H9 (cell line): ENCODE measurements at regions not wholly inside any gene's neighbourhood (a gene's known extent, or its start where the extent isn't known, plus 50 kb on each side); places are given as distances from the start of the nearest gene placed in this dataset.

Experiments used
- DNase-seq: peaks from one replicate; pipeline ENCODE4 v3.0.0-alpha.2; 2017
- H2AFZ ChIP-seq: one replicate; pipeline ENCODE4 v1.6.1; 2013; ENCODE audit warnings: mild to moderate bottlenecking, low read length, control low read depth, moderate library complexity
- H2AK5ac ChIP-seq: 2 replicates; pipeline ENCODE4 v1.6.1; 2013; ENCODE audit warnings: low read length, control low read depth, mixed read lengths; ENCODE audit not compliant: insufficient read length
- H2BK120ac ChIP-seq: one replicate; pipeline ENCODE4 v1.6.1; 2013; ENCODE audit warnings: low read depth, mild to moderate bottlenecking, low read length, control low read depth, inconsistent platforms; ENCODE audit not compliant: poor library complexity, severe bottlenecking
- H2BK12ac ChIP-seq: 2 replicates; pipeline ENCODE4 v1.6.1; 2013; ENCODE audit warnings: low read length, control low read depth, mixed read lengths, low read depth; ENCODE audit not compliant: insufficient read length
- H2BK15ac ChIP-seq: 2 replicates; pipeline ENCODE4 v1.6.1; 2013; ENCODE audit warnings: low read depth, low read length, control low read depth
- H2BK20ac ChIP-seq: one replicate; pipeline ENCODE4 v1.6.1; 2013; ENCODE audit warnings: low read depth, mild to moderate bottlenecking, low read length, control low read depth, inconsistent platforms; ENCODE audit not compliant: poor library complexity, severe bottlenecking
- H2BK5ac ChIP-seq: 2 replicates; pipeline ENCODE4 v1.6.1; 2013; ENCODE audit warnings: low read length, control low read depth, mixed read lengths; ENCODE audit not compliant: insufficient read length
- H3K14ac ChIP-seq: 2 replicates; pipeline ENCODE4 v1.6.1; 2013; ENCODE audit warnings: low read length, control low read depth; ENCODE audit not compliant: insufficient read depth
- H3K18ac ChIP-seq: 2 replicates; pipeline ENCODE4 v1.6.1; 2013; ENCODE audit warnings: low read depth, mild to moderate bottlenecking, mixed read lengths, low read length, control low read depth; ENCODE audit not compliant: insufficient read length
- H3K23ac ChIP-seq: 2 replicates; pipeline ENCODE4 v1.6.1; 2013; ENCODE audit warnings: low read length, control low read depth, mixed read lengths, low read depth; ENCODE audit not compliant: insufficient read length
- H3K23me2 ChIP-seq: 2 replicates; pipeline ENCODE4 v1.6.1; 2013; ENCODE audit warnings: low read depth, mild to moderate bottlenecking, mixed read lengths, low read length, control low read depth; ENCODE audit not compliant: insufficient read length, poor library complexity, severe bottlenecking
- H3K27ac ChIP-seq: 2 replicates; pipeline ENCODE4 v1.5.1; 2013; ENCODE audit warnings: low read length, control low read depth, mixed read lengths, low read depth; ENCODE audit not compliant: insufficient read length
- H3K27me3 ChIP-seq: 2 replicates; pipeline ENCODE4 v1.6.1; 2013; ENCODE audit warnings: low read length, control low read depth, inconsistent platforms; ENCODE audit not compliant: insufficient read depth
- H3K4ac ChIP-seq: 2 replicates; pipeline ENCODE4 v1.6.1; 2013; ENCODE audit warnings: low read depth, mild to moderate bottlenecking, control low read depth, inconsistent platforms, low read length, moderate library complexity
- H3K4me1 ChIP-seq: 2 replicates; pipeline ENCODE4 v1.6.1; 2013; ENCODE audit warnings: low read length, control low read depth, inconsistent platforms; ENCODE audit not compliant: insufficient read depth
- H3K4me2 ChIP-seq: 2 replicates; pipeline ENCODE4 v1.6.1; 2013; ENCODE audit warnings: low read length, control low read depth, mixed read lengths; ENCODE audit not compliant: insufficient read length, insufficient read depth
- H3K56ac ChIP-seq: 2 replicates; pipeline ENCODE4 v1.6.1; 2013; ENCODE audit warnings: low read depth, mild to moderate bottlenecking, mixed read lengths, low read length, control low read depth; ENCODE audit not compliant: insufficient read length
- H3K79me1 ChIP-seq: 2 replicates; pipeline ENCODE4 v1.6.1; 2013; ENCODE audit warnings: low read depth, mild to moderate bottlenecking, moderate library complexity, low read length, control low read depth, inconsistent platforms; ENCODE audit not compliant: insufficient read depth, poor library complexity, severe bottlenecking
- H3K79me2 ChIP-seq: 2 replicates; pipeline ENCODE4 v1.6.1; 2013; ENCODE audit warnings: low read length, control low read depth, inconsistent platforms; ENCODE audit not compliant: insufficient read depth
- H3K9ac ChIP-seq: 2 replicates; pipeline ENCODE4 v1.6.1; 2013; ENCODE audit warnings: low read length, control low read depth, mixed read lengths; ENCODE audit not compliant: insufficient read length; ENCODE audit errors: extremely low read depth
- H3K9me3 ChIP-seq: one replicate; pipeline ENCODE4 v1.6.1; 2013; ENCODE audit warnings: low read depth, low read length, inconsistent platforms; ENCODE audit not compliant: control insufficient read depth
- H3T11ph ChIP-seq: one replicate; pipeline ENCODE4 v1.6.1; 2013; ENCODE audit warnings: mild to moderate bottlenecking, low read length, control low read depth, inconsistent platforms
- H4K20me1 ChIP-seq: one replicate; pipeline ENCODE4 v1.6.1; 2013; ENCODE audit not compliant: control insufficient read depth, insufficient read length, insufficient read depth
- H4K5ac ChIP-seq: 2 replicates; pipeline ENCODE4 v1.6.1; 2013; ENCODE audit warnings: low read depth, mild to moderate bottlenecking, mixed read lengths, low read length, control low read depth; ENCODE audit not compliant: insufficient read length
- H4K8ac ChIP-seq: replicated peaks from 2 replicates; pipeline ENCODE4 v1.6.1; 2013; ENCODE audit warnings: low read length, control low read depth, mixed read lengths, low read depth; ENCODE audit not compliant: insufficient read length
- H4K91ac ChIP-seq: 2 replicates; pipeline ENCODE4 v1.6.1; 2013; ENCODE audit warnings: low read depth, mild to moderate bottlenecking, moderate library complexity, mixed read lengths, low read length, control low read depth; ENCODE audit not compliant: insufficient read length
- H3K27ac Mint-ChIP-seq, 3 experiments: 2 replicates in 2 of 3; 3 replicates in 1 of 3; pipeline ENCODE4 v1.8.0; 2020 to 2021; ENCODE audit warnings: mixed read lengths in 3 of 3, mild to moderate bottlenecking in 1 of 3, moderate library complexity in 1 of 3
- H3K27me3 Mint-ChIP-seq: 2 replicates; pipeline ENCODE4 v1.8.0; 2021; ENCODE audit warnings: low read depth, mild to moderate bottlenecking, moderate library complexity, mixed read lengths
- H3K36me3 Mint-ChIP-seq, 3 experiments: 2 replicates in 2 of 3; 3 replicates in 1 of 3; pipeline ENCODE4 v1.8.0; 2020 to 2021; ENCODE audit warnings: low read depth in 3 of 3, mixed read lengths in 3 of 3; ENCODE audit not compliant: insufficient read depth in 1 of 3
- H3K4me1 Mint-ChIP-seq, 2 experiments: 2 replicates each; pipeline ENCODE4 v1.8.0; 2020; ENCODE audit warnings: mixed read lengths in 2 of 2
- H3K4me3 Mint-ChIP-seq, 2 experiments: 2 replicates in 1 of 2; 3 replicates in 1 of 2; pipeline ENCODE4 v1.8.0; 2020 to 2021; ENCODE audit warnings: mild to moderate bottlenecking in 2 of 2, mixed read lengths in 2 of 2, moderate library complexity in 1 of 2
- H3K9me3 Mint-ChIP-seq, 2 experiments: 2 replicates in 1 of 2; 3 replicates in 1 of 2; pipeline ENCODE4 v1.8.0; 2020; ENCODE audit warnings: mild to moderate bottlenecking in 2 of 2, mixed read lengths in 2 of 2, moderate library complexity in 1 of 2
- CTCF ChIP-seq: fragments of 200-600 bp; sonication (generic); conservative IDR thresholded peaks from 3 replicates; pipeline ENCODE4 v1.8.0; 2021; ENCODE audit warnings: antibody characterized with exemption, mild to moderate bottlenecking
- WGBS: extraction: QIAGEN DNeasy Blood & Tissue Kit; methylation state at CpG from one replicate; pipeline ENCODE4 v1.1.7; 2013; ENCODE audit warnings: missing lambda C conversion rate, low lambda C conversion rate, mixed read lengths; ENCODE audit not compliant: insufficient read length; ENCODE audit errors: extremely low coverage; 5-methylcytosine and 5-hydroxymethylcytosine counted together

GRCh38 chr2:9143264-9143815 is 63.3 kb upstream of the ASAP2 start:
- whole genome bisulfite sequencing = no CpG with 5 or more reads among the region's 11 CpGs
- Histone ChIP-seq H2BK120ac (no peak overlapping the region), H3K23me2 (no peaks in the 10 kb centered on the region), H3K27me3 (peaks cover 2% of the 10 kb centered on the region; the same call in 1 of the 2 replicates), H3K79me1 (no peaks in the 10 kb centered on the region), H2BK5ac (no peak overlapping the region), H3K4me1 (no peaks in the 10 kb centered on the region), H4K20me1 (no peaks in the 10 kb centered on the region), H3K18ac (no peak overlapping the region), H3K9ac (no peak overlapping the region), H3K4me2 (peak overlapping the region; percentile 1), H3K23ac (no peak overlapping the region), H2AFZ (no peak overlapping the region), H2AK5ac (no peak overlapping the region), H4K8ac (no peak overlapping the region), H3K79me2 (no peaks in the 10 kb centered on the region), H3K9me3 (no peaks in the 10 kb centered on the region), H3T11ph (no peak overlapping the region), H4K91ac (no peak overlapping the region), H2BK12ac (no peak overlapping the region), H2BK15ac (no peak overlapping the region), H3K56ac (no peak overlapping the region), H4K5ac (no peak overlapping the region), H2BK20ac (no peak overlapping the region), H3K27ac (no peak overlapping the region), H3K14ac (no peak overlapping the region), H3K4ac (no peak overlapping the region)
- Mint-ChIP-seq H3K27me3 (peaks cover 79% of the 10 kb centered on the region), H3K36me3 (no peaks in the 10 kb centered on the region), H3K27ac (no peak overlapping the region), H3K4me1 (peaks cover 17 to 35% of the 10 kb centered on the region in 2 experiments), H3K4me3 (no peak overlapping the region), H3K9me3 (no peaks in the 10 kb centered on the region)
- no peak for DNase-seq
- no peak for TF ChIP-seq CTCF
